Epithelial cell of proximal tubule (primary cell): ENCODE measurements at regions not wholly inside any gene's neighbourhood (a gene's known extent, or its start where the extent isn't known, plus 50 kb on each side); places are given as distances from the start of the nearest gene placed in this dataset.

Source experiments
- DNase-seq: peaks from one replicate; pipeline ENCODE4 v3.0.0-alpha.2; 2011; ENCODE audit warnings: low read depth
- H3K4me3 ChIP-seq: 2 replicates; pipeline ENCODE4 v1.5.1; 2011; ENCODE audit warnings: low read depth, mild to moderate bottlenecking, low read length
- CTCF ChIP-seq: conservative IDR thresholded peaks from 2 replicates; pipeline ENCODE4 v1.5.1; 2012; ENCODE audit warnings: low read depth, mild to moderate bottlenecking, low read length

- TF ChIP-seq CTCF, result no peak
- DNase-seq, result no peak
- H3K4me3 ChIP-seq, result no peak overlapping the region
These were observed 558.3 kb downstream of the PLCL1 start for GRCh38 chr2:198362740-198363139.

- DNase-seq, result no peak
- no peak for TF ChIP-seq CTCF
- no peak overlapping the region for H3K4me3 ChIP-seq
These were observed 554.9 kb downstream of the PLCL1 start for GRCh38 chr2:198359308-198359707.

GRCh38 chr2:198356157-198356556 lies 551.8 kb downstream of the PLCL1 start:
- no peak for DNase-seq
- H3K4me3 ChIP-seq, result no peak overlapping the region
- no peak for TF ChIP-seq CTCF

- no peak for TF ChIP-seq CTCF
- H3K4me3 ChIP-seq, result no peak overlapping the region
- DNase-seq, result no peak
These were observed 547.3 kb downstream of the PLCL1 start for GRCh38 chr2:198351647-198352046.

GRCh38 chr2:198347946-198348345 lies 543.6 kb downstream of the PLCL1 start:
- TF ChIP-seq CTCF, result no peak
- no peak overlapping the region for H3K4me3 ChIP-seq
- DNase-seq, result no peak

- no peak overlapping the region for H3K4me3 ChIP-seq
- no peak for DNase-seq
- TF ChIP-seq CTCF, result no peak
These were observed 543.0 kb downstream of the PLCL1 start for GRCh38 chr2:198347349-198347748.

GRCh38 chr2:198343471-198343870 lies 539.1 kb downstream of the PLCL1 start:
- H3K4me3 ChIP-seq, result no peak overlapping the region
- no peak for TF ChIP-seq CTCF
- no peak for DNase-seq
